Activated effector memory CD4-positive, alpha-beta T cell treated with anti-CD3 and anti-CD28 coated beads, Interleukin-2, amount 50 U/mL, for 16 hours (primary cell): ENCODE measurements at regions not wholly inside any gene's neighbourhood (a gene's known extent, or its start where the extent isn't known, plus 50 kb on each side); places are given as distances from the start of the nearest gene placed in this dataset.
"Not testable (repeated sequence)": the region's sequence is repeated elsewhere in the genome, so short reads cannot be mapped to it uniquely, and the experiment has no call there.

ENCODE experiments used
- DNase-seq: peaks from one replicate; pipeline ENCODE4 v3.0.0-alpha.2; 2020

DNA sequence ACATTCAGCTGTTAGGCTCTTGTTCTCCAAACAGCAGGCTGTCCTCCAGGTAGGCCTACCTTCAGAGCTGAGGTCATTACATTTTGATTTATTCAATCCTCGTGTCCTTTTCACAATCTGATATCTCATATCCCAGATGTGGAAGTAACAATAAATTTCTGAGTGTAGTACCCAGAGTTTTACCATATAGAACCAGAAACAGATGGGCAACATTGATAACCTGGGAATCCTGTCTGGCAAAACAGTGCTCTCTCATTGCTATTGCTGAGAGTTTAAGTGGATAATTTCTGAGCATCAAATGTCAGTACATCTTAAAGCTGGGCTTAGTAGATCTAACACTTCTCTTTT is 1007.8 kb downstream of the REEP3 start:
- DNase-seq, result no peak

DNA sequence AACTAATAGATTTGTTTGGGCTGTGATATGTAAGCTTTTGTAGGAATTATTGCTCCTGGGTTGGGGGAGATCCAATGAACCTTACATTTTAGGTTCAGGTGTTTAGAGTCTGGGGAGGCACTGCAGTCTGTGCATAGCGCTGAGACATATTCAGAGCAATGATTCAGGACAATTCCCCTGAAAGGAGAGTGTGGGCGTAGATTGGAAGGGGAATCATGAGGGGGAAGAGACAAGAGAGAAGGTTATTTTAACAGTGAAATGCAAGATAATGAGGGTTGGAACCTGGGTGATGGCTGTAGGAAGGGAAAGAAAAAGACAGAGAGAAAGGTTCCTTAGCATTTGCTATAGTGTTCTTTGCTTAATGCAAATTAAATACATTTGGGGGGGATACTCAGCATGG is 1013.4 kb downstream of the REEP3 start:
- DNase-seq, result no peak

DNA sequence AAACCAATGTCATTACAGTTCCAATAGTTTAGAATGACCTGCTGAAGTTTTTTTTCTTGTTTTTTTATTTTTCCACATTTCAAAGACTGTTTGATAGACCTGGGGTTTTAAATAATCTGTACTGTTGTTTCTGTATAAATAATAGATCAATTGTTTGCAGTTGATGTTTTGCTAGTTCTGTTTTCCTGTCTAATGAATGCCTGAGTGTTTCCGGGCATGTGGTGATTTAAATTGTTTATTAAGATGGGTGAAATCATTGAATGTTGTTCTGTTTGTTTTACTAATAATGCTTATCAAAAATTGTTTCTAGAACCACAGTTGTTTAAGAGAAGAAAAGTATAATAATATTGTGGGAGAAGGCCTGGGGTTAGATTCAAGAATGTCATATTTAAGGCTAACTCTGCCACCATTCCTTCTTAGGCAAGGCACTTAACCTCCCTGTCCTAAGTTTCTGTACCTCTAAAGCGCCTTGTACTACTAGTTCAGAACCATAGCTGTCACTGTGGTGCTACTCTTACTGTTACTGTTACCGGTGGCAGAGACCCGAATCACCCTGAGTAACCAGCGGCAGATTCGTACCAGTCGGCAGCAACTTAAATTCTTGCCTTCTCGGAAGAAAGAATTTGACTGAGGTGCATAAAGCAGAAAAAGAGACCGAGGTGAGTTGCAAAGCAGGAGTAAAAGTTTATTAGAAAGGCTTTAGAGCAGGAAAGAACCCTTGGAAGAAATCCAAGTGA is 1014.1 kb downstream of the REEP3 start:
- DNase-seq, result no peak

DNA sequence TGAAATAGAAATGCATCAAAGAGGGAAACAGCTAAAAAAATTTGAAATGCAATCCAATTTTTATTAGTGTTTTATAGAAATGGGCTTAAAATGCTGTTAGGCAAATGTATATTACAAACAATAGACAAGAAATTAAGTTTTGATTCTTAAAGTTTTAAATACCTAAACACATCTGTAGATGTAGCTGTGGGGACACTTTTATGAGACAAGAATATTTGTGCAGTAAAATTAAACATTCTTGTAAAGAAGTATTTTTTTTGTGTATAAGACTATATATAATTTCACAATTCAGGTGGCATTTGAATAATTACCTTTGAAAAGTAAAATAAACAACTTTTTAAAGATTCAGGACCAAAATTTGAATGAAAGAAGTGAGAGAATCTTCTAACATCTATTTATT is 1015.9 kb downstream of the REEP3 start:
- DNase-seq, result no peak

DNA sequence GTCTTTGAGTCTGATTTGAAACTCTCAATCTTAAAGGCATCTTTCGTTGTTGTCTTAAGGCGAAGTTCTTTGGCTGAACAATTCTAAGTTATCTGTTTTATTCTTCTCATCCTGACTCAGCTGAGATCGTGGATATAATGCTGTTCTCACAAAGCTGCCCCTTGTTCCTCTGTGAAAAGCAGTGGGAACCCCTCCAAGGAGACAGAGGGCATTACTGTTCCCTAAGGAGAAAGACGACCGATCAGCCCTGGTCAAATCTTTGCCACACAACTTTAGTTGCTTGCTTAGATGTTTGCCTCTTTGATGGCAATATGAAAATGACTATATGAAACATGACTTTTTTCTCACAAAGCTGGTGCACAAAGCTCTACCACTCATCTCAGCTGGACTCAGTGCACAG is 1016.7 kb downstream of the REEP3 start:
- DNase-seq, result no peak

DNA sequence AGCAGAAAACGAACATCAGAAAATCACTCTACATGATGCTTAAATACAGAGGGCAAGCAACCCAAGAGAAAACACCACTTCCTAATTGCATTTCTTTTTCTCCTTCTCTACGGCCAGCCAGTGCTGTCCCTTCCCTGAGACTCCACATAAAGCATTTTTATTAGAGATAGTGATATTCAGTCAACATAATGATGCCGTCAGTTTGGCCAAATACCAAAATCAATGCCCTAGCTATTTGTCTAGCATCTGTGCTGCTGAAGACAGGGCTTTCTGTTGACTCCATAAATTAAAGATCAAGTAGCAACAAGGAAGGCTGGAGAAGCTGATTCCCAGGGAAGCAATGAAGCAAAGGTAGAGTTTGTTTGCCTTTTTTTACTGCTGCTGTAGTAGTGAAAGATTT is 1024.9 kb downstream of the REEP3 start:
- no peak for DNase-seq

DNA sequence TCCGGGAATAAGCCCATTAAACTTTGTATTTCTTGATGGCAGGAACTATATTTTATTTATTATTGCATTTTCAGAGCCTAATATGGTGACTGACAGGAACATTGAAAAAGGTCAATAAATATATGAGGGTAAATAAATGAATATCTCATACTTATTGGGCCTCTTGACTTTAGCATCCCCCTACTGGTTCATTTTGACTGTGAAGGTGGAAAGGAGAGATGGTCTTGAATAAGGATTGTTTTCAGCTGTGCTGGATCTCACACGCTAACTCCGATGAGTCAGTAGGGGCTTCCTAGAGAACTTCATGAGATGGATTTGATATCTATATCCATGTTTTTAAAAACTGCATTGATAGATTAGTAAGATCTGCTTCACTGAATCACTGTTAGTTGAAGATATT is 1026.0 kb downstream of the REEP3 start:
- no peak for DNase-seq

DNA sequence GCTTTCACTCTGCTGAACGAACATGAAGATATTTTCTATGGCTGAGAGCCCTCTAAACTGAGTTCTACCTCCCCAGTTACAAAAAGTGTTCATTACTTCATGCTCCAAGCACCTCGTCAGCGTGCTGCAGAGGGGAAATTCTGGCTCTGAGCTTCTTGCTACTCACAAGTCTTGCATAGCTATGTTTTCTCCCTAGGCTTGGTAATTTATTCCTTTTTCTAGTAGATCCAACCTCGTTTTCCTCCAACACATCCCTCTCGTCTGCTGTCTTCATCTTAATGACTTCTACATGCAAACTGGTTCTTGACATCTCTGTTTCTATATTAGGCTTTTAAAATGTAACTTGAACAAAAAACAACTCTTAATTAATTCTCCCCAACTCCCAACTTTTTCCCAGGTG is 1034.5 kb downstream of the REEP3 start:
- DNase-seq, result no peak

DNA sequence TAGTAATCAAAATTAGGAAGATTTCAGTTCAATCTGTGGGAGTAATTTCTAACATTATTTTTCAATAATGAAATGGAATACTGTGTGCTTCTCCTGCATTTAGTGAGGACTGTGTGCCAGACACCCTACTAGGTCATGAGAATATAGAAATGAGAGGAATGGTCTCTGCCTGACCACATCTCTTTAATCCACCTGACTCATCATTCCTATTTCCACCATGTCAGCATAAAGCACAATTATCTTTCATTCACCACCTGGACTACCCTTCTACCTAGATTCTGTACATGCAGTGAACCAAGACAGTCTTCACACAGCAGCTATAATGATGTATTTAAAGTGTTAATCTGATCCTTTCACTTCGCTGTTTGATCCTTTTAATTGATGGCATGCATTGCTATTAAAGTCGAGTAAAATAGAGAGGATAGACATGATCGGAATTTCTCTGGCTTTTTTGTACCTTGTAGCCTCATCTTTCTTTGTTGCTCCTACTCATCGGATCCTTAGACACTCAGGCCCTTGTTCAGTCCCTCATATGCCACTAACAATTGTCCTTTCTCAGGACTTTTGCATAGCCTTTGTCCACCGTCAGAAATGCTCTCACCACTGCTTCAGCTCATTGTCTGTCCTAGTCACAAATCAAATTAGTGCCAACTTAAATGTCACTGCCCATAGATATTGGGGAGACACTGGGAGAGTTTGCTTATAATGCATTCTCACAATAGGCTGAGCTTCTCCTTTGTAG is 1037.1 kb downstream of the REEP3 start:
- no peak for DNase-seq

DNA sequence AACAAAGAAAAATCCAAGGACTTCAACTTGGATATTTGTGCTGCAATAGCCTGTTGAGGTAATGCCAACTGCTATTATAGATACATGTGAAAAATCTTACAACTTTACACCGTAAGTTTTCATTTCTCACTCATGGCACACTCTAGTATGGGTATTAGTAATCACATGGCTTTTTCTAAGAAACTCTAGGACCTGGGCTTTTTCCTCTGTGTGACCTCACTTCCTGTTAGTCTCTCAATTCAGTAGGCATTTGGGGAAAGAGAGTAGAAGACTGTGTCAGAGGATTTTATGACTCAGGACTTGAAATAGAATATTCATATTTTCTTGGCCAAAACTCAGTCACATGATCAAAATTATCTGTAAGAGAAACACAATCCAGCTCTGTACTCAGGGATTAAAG is 1049.9 kb downstream of the REEP3 start:
- no peak for DNase-seq

DNA sequence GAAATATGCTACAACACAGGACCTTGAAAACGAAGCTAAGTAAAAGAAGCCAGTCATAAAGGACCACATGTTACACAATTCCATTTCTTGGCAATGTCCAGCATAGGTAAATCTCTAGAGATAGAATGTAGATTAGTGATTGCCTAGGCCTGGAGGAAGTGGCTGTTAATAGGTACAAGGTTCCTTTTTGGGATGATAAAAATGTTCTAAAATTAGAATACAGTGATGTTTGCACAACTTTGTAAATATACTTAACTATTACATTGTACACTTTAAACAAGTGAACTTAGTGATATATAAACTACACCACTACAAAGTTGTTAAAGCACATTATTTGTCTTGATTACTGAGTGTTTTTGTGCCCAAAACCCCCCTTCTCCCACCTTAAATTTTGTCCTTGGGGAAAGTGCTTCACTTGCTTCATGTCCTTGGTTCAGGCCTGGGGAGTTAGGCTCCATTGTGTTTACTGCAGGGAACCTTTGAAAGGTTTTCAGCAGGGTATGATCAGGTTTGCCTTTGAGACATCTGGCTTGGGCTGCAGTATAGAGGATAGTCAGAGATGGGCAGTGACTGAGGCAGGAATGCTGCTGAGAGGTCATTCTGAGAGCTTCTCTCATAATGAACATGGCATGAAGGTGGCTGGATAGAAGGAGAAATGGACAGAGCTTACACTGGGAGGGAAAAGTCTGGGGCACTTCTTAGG is 1052.6 kb downstream of the REEP3 start:
- no peak for DNase-seq

DNA sequence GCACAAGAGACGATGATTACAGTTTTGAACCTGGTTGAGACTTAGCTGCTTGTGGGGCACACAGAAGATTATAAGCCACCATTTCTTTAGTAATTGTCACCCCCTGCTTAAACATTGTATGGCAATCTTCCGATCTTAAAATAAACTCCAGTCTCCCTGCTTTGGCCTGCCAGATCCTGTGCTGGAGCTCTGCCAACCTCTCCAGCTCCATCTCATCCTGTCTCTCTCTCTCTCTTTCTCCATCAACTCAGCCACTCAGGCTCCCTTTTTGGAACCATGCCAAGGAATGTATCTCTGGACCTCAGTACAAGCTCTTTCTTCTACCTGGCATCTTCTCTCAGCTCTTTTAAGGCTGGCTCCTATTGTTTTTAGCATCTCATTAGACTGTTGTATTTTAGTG is 1053.2 kb downstream of the REEP3 start:
- no peak for DNase-seq

DNA sequence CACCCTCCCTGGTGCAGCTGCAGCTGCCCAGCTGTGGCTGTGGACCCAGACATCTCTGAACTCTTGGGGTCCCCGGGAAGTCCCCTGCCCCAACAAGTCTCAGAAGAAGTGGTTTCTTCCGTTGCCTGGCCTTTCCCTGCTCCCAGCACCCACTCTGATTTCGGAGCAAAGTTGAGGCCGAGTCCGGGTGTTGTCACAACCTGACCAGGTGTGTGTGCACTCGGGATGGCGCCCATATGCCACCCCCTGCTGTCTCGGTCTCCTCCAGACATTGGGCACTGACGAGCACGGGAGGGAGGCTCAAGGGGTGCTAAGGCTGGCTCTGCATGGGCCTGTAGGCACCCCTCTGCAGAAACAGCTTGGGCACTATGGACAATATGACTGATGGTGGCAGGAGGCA is 1055.3 kb downstream of the REEP3 start:
- DNase-seq, result no peak

DNA sequence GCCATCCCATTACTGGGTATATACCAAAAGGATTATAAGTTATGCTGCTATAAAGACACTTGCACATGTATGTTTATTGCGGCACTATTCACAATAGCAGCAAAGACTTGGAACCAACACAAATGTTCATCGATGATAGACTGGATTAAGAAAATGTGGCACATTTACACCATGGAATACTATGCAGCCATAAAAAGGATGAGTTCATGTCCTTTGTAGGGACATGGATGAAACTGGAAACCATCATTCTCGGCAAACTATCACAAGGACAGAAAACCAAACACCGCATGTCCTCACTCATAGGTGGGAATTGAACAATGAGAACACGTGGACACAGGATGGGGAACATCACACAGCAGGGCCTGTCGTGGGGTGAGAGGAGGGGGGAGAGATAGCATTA is 1057.6 kb downstream of the REEP3 start:
- DNase-seq, result not testable (repeated sequence)

DNA sequence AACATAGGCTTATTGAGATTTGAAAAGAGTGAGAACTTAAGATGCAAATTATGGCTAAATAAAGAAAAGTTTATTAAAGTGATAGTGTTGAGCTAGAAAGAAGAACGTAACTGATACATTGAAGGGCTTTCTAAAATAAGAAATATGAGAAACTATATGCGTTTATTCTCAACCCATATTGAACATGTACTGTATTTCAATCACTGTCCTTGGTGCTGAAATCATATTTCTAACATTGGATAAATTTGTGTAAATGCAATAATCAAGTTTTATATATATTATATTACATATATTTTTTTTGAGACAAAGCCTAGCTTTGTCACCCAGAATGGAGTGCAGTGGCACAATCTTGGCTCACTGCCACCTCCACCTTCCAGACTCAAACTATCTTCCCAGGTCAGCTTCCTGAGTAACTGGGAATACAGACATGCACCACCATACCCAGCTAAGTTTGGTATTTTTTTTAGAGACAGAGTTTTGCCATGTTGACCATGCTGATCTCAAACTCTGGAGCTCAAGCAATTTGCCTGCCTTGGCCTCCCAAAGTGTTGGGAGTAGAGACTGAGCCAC is 1065.8 kb downstream of the REEP3 start:
- no peak for DNase-seq

DNA sequence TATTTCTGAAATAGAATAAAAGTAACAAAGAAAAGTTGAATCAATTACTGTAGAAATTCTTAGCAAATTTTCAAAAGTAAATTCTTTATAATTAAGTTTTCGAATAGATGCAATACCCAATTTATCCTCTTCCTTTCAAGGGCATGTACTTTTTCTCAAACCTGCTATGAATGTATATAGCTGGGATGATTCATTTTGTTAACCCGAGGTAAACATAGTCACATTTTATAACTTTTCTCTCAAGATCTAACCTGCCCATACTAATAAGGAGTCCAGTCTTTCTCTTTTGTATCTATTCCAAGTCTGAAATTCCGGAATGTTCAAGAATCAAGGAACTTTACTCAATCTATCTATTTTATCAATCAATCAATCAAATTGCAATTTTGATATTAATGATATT is 1072.9 kb downstream of the REEP3 start:
- no peak for DNase-seq

DNA sequence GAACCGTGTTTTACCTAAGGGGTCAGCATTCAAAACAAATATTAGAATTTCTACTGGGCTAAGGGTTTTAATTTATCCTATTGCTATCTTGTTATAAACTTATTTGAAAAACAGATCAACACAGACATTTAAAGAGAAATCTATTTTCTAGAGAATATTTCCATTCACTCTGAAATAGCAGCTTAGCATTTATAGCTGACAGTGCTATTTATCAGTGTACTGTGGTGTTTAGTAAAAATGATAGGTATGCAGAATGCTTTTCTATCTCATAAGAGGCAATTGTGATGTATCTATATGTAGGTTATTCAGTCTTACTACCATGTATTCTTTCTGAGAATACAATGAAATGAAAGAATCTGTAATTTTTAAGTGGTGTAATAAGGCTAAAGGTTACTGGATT is 1077.4 kb downstream of the REEP3 start:
- DNase-seq, result no peak

DNA sequence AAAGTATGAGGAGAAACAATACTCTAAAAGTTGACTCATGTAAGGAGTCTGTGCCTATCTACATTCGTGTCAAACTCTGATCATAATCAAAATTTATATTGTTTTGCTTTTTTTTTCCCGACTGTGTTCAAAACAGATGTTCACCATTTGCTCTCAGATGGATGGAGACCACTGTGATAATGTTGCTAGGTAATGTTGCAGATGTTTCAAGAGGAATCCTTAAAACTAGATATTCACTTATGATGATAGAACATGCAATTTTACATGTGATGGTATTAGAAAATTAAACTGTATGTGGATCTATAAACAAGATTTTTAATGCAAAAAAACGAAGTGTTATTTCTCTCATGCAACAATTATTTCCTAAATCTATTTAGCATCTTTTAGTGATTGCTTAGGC is 1080.1 kb downstream of the REEP3 start:
- no peak for DNase-seq

DNA sequence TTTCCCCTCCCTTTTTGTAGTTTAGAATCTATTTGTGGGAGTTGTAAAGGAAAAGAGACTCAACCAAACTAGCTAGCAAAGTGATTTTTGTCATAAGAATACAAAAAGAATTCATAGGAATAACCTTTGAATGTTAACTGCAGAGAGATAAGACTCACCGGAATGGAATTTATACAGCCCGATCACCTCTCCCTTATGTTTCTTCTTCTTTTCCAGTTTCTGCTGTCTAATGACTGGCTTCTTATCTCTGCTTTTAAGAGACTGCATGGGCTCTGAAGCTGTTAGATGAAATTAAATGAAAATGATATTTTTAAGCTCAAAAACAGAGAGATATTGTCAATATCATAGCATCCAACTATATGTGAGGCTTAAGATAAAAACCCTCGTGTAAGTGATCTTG is 1095.9 kb downstream of the REEP3 start:
- DNase-seq, result no peak

DNA sequence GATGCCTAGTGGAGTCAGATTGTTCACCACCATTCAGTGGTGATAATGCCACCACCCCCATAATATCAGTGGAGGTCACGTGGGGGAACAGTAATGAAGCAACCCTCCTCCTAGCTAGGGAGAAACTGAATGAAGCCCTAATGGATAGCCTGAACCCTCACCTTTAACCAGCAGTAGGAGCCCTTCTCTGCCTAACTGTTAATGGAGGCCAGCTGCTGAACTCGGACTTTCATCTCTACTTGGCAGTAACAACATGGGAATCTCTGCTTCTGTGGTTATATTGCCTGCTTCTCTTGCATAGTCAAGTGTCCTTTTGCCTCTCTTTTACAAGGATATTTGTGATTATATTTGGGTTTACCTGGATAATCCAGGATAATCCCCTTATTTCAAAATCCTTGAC is 1097.9 kb downstream of the REEP3 start:
- no peak for DNase-seq

DNA sequence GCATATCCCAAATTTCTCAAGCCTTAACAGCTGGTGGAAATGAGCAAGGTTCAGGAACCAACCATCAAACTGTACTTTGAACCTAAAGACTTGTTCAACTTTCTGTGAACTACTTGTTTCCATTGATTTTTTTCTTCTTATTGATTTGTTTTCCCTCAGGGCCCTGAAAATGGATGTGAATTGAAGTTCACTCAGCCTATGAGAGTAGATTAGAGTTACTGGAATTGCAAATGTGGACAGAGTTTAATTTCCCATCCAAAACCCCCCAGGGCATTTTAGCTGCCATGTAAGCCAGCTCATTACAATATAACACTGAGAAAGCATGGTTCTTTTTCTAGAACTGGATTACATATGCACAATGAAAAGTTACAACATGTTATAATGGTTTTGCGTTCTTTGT is 1105.7 kb downstream of the REEP3 start:
- DNase-seq, result no peak

DNA sequence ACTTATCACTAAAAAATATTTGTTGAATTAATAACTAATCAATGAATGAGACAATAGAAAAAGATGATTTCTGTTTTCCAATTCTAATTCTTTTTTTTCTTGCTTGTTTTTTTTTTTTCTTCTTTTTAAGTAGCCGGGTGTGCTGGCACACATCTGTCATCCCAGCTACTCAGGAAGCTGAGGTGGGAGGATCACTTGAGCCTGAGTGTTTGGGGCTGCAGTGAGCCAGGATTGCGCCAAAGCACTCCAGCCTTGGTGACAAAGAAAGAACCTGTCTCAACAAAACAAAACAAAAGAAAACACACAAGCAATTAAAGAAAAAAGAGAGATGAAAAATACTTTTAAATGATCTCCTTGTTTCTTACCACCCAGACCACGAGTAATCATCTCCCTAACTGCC is 1109.3 kb downstream of the REEP3 start:
- DNase-seq, result no peak

DNA sequence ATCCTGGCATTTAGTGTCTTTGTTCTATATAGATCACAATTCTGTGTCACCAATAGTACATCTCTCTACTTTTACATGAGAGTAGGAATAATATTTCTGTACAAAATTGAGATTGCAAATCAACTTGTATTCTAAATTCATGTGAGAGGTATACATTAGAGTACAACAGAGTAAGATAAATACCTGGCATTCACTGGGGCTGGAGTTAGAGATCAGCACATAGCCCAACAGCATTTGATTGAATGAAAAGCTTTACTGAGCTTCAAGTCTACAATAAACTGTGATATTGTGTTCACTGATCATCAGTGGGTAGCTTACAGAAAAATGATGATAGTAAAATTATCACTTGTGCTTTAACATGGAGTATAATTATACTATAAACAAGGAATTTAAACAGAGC is 1114.7 kb downstream of the REEP3 start:
- no peak for DNase-seq

DNA sequence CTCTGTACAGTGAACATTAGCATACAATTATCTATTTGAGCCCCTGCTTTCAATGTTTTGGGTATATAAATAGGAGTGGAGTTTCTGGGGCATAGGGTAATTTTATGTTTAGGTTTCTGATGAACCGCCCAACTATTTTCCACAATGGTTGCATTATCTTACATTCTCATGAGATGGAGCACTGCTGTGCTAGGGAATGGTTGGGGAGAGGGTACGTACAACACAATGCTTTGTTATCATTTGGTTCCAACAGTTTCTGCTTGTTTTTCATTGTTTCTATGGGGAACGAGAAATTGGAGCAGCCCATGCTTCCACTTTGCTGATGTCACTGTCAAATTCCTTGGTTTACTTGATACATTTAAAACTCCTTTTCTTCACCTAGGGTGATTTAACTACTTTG is 1115.3 kb downstream of the REEP3 start:
- no peak for DNase-seq
